ENCODE measurements at regions not wholly inside any gene's neighbourhood (a gene's known extent, or its start where the extent isn't known, plus 50 kb on each side); places are given as distances from the start of the nearest gene placed in this dataset.
"Not testable (repeated sequence)": the region's sequence is repeated elsewhere in the genome, so short reads cannot be mapped to it uniquely, and the experiment has no call there.

- DNase-seq: no peak
Measured at GRCh38 chr11:15667127-15667725, 552.5 kb downstream of the INSC start.

GRCh38 chr11:15668718-15669117 lies 554.0 kb downstream of the INSC start:
- DNase-seq: no peak

- no peak for DNase-seq
Measured at GRCh38 chr11:15670520-15671070, 555.9 kb downstream of the INSC start.

GRCh38 chr11:15671216-15671615 lies 556.5 kb downstream of the INSC start:
- no peak for DNase-seq

GRCh38 chr11:15672825-15673224 lies 558.1 kb downstream of the INSC start:
- DNase-seq: no peak

- no peak for DNase-seq
Measured at GRCh38 chr11:15673408-15673831, 558.7 kb downstream of the INSC start.

- no peak for DNase-seq
Measured at GRCh38 chr11:15674756-15675155, 560.0 kb downstream of the INSC start.

- no peak for DNase-seq
Measured at GRCh38 chr11:15675683-15676082, 561.0 kb downstream of the INSC start.

GRCh38 chr11:15677181-15677580 lies 562.5 kb downstream of the INSC start:
- DNase-seq: no peak

GRCh38 chr11:15683528-15683927 lies 568.8 kb downstream of the INSC start:
- no peak for DNase-seq

- no peak for DNase-seq
Measured at GRCh38 chr11:15685306-15685705, 570.6 kb downstream of the INSC start.

- DNase-seq: not testable (repeated sequence)
Measured at GRCh38 chr11:15686259-15686658, 571.5 kb downstream of the INSC start.

GRCh38 chr11:15687342-15687741 lies 572.6 kb downstream of the INSC start:
- DNase-seq: no peak

- no peak for DNase-seq
Measured at GRCh38 chr11:15688351-15688792, 573.6 kb downstream of the INSC start.

GRCh38 chr11:15690320-15690719 lies 575.6 kb downstream of the INSC start:
- DNase-seq: no peak

- DNase-seq: no peak
Measured at GRCh38 chr11:15692739-15693138, 578.0 kb downstream of the INSC start.

GRCh38 chr11:15695096-15695721 lies 580.5 kb downstream of the INSC start:
- DNase-seq: no peak

- no peak for DNase-seq
Measured at GRCh38 chr11:15696069-15696468, 581.3 kb downstream of the INSC start.

- no peak for DNase-seq
Measured at GRCh38 chr11:15697437-15698236, 582.9 kb downstream of the INSC start.

GRCh38 chr11:15698855-15699254 lies 584.1 kb downstream of the INSC start:
- DNase-seq: no peak

GRCh38 chr11:15699978-15700377 lies 585.3 kb downstream of the INSC start:
- DNase-seq: no peak

- DNase-seq: no peak
Measured at GRCh38 chr11:15700456-15700855, 585.7 kb downstream of the INSC start.

- no peak for DNase-seq
Measured at GRCh38 chr11:15704064-15704463, 589.3 kb downstream of the INSC start.

GRCh38 chr11:15704556-15704955 lies 589.8 kb downstream of the INSC start:
- DNase-seq: no peak
